Fibroblast of skin of back (primary cell): ENCODE measurements at regions not wholly inside any gene's neighbourhood (a gene's known extent, or its start where the extent isn't known, plus 50 kb on each side); places are given as distances from the start of the nearest gene placed in this dataset.
"Not testable (repeated sequence)": the region's sequence is repeated elsewhere in the genome, so short reads cannot be mapped to it uniquely, and the experiment has no call there.

ENCODE experiments used
- DNase-seq: peaks from one replicate; pipeline ENCODE4 v3.0.0-alpha.2; 2013

DNA sequence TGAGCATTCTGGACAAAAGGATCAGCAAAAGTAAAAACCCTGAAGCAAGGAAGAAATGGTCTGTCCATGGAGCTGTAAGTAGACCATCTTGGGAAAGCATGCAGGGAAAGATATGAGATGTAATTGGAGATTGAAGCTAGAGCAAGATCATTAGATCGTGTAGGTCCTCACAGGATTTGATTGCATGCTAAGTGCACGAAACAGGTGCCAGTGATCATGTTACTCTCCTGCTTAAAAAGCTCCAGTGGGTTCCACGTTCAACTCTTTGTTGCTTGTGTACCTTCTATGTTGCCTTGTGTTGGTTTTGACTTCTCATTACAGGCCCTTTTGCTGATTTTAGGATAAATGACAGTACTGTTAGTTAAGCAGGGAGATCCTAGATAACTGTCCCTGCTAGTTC lies 442.0 kb downstream of the DMRT2 start:
- no peak for DNase-seq

DNA sequence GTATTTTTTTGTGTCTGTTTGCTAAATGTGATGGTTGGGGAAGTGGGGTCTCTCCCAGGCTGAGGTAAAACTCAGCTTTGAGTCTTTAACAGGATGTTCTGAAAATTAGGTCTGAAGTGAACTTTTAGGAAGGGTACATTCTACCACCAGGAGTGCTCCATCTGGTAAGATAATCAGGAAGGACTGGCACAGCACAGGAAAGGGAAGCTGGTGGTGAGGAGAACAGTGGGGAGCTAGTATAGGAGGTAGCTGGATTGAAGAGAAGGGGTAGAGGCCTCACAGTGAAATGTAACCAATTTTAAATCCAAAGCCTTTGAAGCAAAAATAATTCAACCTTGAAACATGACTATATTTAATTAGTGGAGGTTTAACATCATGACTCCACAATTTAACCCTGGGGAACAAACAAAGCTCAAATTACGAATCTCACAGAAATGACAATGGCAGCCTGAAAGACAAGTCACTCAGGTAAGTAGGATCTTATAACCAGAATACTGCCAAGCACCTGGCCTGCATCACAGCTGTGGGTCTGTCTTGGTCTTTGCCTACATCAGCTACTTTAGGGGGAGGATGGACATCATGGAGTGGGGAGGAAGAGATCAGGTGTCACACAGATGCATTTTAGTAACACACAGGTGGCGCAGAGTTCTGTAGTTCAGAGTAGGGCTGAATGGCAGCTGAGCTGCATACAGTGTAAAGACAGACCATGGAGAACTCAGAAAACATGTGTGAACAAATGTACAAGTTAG lies 445.3 kb downstream of the DMRT2 start:
- DNase-seq: no peak

DNA sequence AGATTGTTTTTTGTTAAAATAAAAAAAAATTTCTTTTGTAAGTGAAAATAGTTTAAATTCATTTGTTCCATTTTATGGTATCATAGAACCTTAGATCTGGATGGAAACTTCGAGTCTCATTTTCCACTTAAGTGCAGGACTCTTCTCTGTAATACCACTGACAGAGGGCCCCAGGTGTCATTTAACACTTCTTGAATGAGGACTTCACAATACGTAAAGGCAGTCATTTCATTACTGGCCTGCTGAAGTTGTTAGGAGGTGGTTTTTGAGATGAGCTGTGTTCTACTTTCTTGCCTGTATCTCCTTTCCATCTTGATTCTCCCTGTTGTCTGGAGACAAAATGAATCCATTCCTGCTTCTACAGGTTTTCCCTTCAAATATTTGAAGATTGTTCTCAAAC lies 455.3 kb downstream of the DMRT2 start:
- DNase-seq: no peak

DNA sequence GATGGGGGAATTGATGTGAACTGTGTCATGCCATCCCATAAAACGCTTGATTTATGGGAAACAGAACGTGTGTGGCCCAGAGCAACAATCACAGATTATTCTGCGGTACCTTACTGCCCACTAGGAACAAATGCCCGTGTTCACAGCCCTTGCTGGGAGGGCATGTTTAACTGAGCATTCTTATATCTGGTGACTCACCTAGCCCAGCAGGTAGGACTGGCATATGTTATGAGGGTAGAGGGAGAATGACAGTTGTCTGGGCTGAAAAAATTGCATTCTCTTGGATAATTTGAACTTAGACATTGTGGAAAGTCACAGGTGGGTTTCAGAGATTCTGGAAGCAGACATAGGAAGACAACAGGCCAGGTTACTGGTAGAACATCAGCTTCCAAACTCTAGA lies 460.6 kb downstream of the DMRT2 start:
- DNase-seq: no peak

DNA sequence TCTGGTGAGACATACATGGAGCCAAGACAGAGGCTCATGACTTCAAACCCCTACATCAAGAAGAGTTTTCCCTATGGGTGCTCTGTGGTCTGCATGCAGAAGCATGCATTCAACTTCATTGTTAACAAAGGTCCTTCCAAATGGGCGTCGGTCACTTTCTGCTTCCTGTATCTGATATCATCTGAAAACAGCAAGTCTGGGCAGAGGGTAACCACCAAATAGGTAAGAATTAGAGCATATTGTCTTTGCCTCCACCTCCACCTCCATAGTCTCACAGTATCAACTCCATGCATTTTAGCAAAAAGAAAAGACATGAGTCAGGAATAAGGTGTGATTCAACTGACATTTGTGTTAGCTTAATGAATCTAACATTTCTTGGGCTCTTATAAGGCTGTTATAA lies 462.9 kb downstream of the DMRT2 start:
- DNase-seq: no peak

DNA sequence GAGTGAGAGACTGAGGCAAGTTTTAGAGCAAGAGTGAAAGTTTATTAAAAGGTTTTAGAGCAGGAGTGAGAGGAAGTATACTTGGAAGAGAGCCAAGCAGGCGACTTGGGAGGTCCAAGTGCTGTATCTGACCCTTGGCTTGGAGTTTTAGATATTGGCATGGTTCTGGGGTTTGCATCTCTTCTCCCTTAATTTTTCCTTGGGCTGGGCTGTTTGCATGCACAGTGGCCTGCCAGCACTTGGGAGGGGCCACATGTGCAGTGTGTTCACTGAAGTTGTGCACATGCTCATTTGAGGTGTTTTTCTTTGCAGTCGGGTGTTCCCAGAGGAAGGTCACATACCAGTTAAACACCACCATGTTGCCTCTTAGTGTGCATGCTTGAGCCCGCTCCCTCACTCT lies 464.1 kb downstream of the DMRT2 start:
- DNase-seq: no peak

DNA sequence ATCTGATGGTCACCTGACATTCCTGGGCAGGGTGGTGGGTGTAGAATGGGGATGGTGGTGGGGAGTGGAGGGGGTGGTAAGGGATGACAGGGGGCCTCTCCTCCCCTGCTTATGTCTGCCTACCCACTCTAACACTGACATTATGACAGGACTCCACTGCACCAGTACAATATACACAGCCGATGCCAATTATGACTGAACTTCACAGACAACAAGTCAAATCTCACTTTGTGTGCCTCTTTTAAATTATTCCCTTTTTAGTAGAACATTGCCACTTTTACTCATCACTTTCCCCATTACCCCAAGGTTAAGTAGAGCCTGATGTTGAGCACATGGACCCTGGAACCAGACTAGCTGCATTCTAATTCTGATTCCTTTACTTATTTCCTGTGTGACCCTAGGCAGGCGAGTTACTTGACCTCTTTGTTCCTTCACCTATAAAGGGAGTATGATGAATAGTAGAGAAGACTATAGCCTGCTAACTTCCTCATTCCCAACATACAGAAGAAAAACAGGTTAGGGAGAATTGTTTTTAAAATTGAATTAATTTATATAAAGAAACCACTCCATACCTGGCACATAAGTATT lies 464.7 kb downstream of the DMRT2 start:
- DNase-seq: no peak

DNA sequence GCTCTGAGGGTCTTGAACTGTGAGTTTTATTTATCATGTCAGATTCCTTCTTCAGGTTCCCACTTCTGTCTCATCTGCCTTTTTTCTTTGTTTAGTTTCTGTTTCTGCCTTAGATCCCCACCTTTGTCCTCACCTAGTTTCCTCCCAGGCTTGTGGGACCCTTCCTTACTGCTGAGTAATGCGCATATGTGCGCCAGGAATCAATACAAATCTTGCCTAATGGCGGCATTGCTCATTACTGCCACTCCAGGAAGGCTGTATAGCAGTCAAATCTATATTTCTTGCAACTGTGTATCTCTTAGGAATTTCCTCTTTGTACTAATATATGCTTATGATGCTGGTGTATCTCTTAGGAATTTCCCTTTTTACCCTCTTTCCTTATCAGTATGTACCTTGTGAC lies 465.4 kb downstream of the DMRT2 start:
- DNase-seq: no peak

DNA sequence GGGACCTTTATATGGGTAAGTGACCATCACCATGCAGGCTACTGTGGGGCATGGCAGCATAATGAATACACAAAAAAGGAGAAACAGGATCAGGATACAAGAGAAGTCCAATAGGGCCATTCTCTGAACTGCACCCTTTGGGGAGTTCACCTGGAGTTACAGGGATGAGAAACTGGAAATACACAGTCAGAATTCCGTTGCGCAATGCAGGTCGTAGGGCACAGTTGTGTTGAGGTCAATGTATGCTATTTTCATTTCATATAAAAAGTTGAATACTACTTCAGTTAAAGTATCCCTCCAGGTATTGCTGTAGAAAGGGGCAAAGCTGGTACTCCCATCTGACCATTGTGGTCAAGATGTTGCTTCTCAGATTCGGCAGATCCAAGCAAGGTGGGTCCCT lies 471.4 kb downstream of the DMRT2 start:
- no peak for DNase-seq

DNA sequence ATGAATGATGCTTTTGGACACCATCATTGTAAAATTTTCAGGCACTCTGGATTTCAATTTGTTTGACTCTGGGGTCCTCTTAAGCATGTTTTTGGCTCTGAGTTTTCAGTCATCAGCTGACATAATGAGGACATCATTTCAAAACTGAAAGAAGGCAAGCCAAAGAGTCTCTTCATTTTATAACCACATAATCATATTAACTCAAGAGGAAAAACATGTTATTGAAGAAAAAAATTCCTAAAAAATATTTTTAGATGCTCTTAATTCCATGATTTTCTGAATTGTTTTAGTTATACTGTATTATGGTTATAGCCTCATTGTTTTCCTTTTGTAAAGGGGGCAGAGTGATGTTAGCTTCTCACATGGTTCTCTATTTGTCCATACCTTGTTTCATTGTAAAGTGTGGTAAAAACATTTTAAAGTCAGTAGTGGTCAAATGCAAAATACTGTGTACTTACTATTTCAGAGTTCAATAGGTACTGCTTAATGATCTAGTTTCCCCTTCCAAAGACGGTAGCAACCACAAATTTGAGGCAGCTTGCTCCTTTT lies 472.1 kb downstream of the DMRT2 start:
- DNase-seq: no peak

DNA sequence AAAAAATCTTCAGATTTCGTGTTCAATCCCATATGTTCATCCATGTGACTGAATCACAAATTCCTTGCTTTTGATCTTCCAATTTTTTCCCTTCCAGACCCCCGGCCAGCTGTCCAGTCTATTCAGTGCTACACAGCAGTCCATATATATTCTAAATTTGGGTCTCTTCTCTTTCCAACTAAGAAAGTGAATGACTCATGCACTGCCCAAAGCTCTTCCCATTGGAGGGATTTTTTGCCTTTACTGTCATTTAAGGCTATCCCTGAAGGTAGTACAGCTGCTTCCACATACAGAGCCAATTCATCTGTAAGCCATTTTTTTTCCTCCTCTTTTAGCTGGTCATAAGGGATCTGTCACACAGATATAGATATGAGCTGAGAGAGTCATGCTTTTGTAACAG lies 478.3 kb downstream of the DMRT2 start:
- DNase-seq: no peak

DNA sequence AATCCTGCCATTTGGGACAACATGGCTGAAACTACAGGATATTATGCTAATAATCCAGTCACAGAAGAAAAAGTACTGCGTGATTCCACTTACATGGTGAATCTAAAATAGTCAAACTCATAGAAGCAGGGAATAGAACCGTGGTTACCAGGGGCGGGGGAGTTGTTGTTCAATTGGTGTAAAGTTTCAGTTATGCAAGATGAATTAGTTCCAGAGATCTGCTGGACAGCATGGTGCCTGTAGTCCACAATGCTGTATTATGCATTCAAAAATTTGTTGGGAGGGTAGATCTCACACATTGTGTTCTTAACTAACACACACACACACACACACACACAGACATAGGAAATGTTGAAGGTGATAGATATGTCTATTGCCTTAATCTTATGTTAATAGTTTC lies 480.5 kb downstream of the DMRT2 start:
- DNase-seq: no peak

DNA sequence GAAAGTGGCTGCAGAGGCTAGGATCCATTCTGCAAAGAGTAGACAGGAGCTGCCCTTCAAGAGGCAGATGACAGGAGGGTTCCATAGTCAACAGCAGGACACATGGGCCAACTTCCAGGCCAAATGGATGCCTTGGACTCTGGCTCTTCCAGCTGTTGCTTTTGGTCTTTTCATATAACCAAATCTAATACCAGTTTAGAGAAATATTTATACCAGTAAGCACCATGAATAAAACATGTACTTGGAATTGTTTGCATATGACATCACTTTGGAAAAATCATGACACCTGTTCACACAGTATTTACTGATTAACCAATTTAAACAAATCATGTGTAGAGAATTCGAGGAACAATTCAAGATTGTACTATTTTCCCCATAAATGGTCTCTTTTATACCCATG lies 481.3 kb downstream of the DMRT2 start:
- no peak for DNase-seq

DNA sequence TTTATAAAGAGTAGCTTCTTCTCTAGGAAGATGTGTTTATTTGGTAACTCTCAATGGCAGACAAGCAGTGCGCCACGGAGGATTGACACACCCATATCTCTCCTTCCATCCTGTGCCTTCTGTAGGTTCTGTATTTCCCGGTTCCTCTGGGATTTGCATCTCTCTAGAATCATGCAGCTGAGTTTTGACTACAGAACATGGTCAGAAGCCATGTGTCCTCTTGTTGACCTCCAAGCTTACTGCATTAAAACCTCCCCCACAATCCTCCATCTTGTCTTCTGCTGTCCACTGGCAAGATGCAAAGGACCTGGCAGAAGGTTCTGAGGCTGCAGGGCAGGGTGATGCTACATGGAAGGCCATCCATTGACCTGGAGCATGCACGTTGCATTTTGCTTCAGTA lies 482.0 kb downstream of the DMRT2 start:
- DNase-seq: no peak

DNA sequence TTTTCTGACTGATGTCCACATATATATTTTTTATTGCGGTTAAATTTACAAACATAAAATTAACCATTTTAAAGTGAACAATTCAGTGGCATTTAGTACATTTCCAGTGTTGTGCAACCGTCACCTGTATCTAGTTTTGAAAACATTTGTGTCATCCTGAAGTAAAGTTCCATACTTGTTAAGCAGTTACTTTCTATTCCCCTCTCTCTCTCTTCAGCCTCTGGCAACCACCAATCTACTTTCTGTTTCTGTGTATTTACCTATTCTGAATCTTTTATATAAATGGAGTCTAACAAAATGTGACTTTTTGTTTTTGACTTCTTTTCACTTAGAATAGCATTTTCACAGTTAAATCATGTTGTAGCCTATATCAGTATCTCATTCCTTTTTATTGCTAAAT lies 480.1 kb upstream of the SMARCA2 start:
- DNase-seq: no peak

DNA sequence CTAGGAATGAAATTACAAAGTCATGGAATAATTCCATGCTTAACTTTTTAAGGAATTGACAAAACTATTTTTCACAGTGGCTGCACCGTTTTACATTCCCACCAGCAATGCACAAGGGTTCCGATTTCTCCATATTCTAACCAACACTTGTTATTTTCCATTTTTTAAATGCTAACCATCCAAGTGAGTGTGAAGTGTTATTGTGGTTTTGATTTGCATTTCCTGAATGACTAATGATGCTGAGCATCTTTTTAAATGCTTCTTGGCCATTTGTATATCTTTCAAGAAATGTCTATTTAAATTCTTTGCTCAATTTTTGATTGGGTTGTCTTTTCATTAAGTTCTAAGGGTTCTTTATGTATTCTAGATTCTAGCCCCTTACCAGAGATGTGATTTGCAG lies 479.5 kb upstream of the SMARCA2 start:
- no peak for DNase-seq

DNA sequence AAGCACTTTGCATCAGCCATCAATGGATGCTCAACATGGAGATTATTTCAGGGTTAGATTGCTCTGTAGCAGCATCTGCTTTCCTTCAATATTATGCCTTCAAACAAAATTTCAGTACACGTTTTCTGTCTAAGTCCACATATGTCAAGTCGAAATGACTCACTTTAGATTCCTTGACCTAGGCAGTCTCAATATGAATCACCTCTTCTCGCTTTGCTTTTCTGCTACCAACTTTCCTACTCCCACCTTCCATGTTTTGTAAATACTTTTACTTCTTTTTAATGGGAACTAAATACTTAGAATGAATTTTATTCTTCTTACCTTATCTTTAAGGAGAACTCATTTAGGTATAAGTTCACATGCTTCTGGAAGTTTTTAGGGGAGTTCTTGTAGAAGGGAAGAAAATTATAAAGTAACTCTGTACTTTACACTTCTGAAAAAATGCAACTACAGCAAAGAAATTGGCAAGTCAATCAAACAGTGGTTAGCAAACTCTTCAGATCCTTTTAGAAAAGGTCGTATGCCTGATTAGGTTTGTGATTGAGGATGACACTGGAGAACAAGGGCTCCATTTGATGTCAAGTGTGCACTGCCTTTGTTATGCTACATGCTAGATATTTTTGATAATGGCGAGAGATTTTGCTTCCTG lies 478.5 kb upstream of the SMARCA2 start:
- no peak for DNase-seq

DNA sequence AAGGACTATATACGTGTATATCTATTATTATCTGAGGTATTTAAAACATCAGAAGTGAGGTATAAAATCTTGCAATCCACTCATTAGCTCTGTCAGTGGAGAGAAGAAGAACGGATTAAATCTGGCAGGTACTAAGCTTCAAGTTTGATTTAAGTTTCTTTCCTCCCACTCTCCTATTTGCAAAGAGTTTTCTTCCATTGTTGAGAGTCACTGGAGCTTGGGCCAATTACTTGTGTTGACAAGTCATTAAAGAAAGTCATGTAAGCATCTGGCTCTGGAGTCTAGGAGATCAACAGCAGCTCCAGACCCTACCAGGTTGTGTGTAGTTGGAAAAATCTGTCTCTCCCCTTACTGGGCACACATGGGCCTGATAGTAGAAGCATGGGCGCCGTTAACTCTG lies 476.8 kb upstream of the SMARCA2 start:
- DNase-seq: no peak

DNA sequence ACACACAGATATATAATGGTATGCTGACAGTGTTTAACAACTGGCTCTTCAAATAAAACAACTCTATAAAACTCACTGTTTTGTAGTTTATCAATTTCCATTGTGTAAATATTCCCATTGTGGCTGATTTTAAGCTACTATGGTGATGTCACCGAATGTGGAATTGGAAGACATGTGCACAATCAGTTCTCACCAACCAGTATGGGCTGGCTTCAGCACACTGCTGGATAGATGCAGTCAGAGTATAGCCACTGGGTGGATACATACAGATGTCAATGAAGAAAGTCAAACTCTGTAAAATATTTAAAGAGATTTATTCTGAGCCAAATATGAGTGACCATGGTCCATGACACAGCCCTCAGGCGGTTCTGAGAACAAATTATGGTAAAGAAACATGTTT lies 475.9 kb upstream of the SMARCA2 start:
- no peak for DNase-seq

DNA sequence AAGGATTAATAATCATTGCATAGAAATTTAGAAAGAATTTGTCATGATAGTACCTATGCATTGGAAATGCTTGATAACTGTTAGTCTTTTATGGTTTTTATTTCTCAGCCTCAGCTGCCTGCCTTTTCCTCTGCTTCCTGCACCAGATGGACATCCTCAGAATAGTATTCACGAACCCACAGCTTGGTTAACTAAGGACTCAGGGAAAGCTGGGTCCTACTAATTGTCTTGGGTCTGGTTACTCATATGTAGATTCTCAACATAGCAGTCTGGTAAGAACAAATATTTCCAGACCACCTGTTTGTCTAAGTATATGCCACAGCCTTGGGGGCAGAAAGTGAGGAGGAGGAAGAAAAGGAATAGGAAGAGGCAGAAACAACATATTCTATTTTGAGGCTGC lies 464.5 kb upstream of the SMARCA2 start:
- no peak for DNase-seq

DNA sequence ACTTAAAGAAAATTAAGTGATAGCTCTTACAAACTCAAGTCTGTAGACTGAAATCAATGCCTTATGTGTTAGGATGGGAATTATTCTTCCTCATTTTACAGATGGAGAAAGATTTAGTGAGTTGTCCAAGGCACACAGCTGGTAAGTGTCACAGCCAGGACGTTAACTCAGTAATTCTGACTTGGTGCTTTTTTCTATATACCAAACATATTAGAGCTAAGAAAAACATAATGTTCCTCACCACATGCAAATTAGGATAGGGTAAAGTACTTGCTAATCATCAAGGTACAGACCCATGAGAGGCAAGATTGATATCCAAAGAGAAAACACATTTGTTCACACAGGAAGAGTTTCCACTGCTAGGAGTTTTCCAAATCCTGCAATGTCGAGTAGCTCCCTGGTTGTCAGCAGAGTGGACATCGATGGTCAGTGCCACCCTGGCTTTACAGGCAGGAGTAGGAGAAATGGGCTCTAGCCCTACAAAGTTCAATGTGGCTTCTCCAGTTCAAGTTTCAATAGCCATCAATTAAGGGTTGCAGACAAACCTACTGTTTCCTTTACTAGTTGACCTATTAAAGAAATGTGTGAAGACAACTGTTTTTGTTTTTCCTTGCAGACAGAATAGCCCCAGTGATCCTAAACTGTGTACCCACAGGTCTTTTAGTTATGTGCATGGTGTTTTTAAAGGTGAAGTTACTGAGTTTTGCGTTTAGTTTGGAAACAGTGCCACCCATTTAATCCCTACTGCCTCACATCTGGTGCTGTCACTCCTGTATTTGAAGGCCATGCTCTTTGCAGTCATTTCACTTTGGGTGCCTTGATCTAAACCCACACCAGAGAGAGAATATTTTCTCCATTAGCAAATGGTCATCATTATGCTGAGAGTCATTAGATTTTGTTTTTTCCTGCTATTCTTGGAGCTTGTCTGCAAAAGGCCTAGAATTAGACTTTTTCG lies 460.8 kb upstream of the SMARCA2 start:
- no peak for DNase-seq

DNA sequence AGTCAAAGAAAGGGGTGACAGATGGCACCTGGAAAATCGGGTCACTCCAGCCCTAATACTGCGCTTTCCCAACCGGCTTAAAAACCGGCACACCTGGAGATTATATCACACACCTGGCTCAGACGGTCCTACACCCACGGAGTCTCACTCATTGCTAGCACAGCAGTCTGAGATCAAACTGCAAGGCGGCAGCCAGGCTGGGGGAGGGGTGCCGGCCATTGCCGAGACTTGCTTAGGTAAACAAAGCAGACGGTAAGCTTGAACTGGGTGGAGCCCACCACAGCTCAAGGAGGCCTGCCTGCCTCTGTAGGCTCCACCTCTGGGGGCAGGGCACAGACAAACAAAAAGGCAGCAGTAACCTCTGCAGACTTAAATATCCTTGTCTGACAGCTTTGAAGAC lies 456.5 kb upstream of the SMARCA2 start:
- not testable (repeated sequence) for DNase-seq

DNA sequence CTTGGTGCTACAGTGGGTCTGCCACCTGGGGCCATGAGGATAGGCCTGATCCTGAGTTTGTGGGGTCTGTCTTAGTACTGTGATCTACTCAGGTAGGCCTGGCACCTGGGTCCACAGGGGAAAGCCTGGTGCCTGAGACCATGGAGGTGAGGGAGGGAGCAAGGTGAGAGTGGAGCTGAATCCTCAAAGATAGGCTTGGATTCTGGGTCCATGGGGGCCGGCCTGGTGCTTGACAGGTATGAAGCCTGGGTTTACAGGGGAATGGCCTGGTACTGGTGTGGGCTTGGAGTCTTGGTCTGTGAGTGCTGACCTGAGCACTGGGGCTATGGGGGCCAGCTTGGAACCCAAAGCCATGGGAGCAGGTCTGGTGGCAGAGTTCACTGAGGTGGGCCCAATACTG lies 439.2 kb upstream of the SMARCA2 start:
- no peak for DNase-seq
